H1 (cell line): ENCODE measurements at regions not wholly inside any gene's neighbourhood (a gene's known extent, or its start where the extent isn't known, plus 50 kb on each side); places are given as distances from the start of the nearest gene placed in this dataset.

Experiments used
- ASH2L ChIP-seq: fragments of 200-600, 300-600 bp; sonication (generic); IDR thresholded peaks from one replicate; pipeline ENCODE4 v1.7.1; 2017; ENCODE audit warnings: low read length
- BCL11A ChIP-seq, 2 experiments: IDR thresholded peaks; one replicate each; pipeline ENCODE4 v1.6.1; 2011; ENCODE audit warnings: low read depth in 2 of 2, low read length in 2 of 2, mild to moderate bottlenecking in 2 of 2
- BRCA1 ChIP-seq: IDR thresholded peaks from 2 replicates; pipeline ENCODE4 v1.6.1; 2012; ENCODE audit warnings: low read depth, low read length, improper control_type of control experiment
- TEAD4 ChIP-seq: IDR thresholded peaks from 2 replicates; pipeline ENCODE4 v1.6.1; 2012; ENCODE audit warnings: low read depth, low read length, inconsistent platforms, mixed read lengths

GRCh38 chr2:137842430-137842829 lies 121.8 kb upstream of the HNMT start (continued):
- TF ChIP-seq BCL11A (IDR thresholded peaks at IDR 0.05; ENCODE audit: low read depth in 2 of 2, low read length in 2 of 2) = no peak
- TF ChIP-seq TEAD4 = no peak
- no peak for TF ChIP-seq ASH2L
- no peak for TF ChIP-seq BRCA1
